SU-DHL-6 (cell line): ENCODE measurements at regions not wholly inside any gene's neighbourhood (a gene's known extent, or its start where the extent isn't known, plus 50 kb on each side); places are given as distances from the start of the nearest gene placed in this dataset.

ENCODE experiments used
- CTCF ChIP-seq: fragments of 200-600 bp; sonication (generic); IDR thresholded peaks from one replicate; pipeline ENCODE4 v1.5.1; 2017; ENCODE audit warnings: antibody characterized with exemption, mild to moderate bottlenecking, low read length, moderate library complexity; ENCODE audit not compliant: insufficient read depth, poor library complexity, severe bottlenecking
- EZH2phosphoT487 ChIP-seq: fragments of 200-600 bp; sonication (generic), shearing (Covaris generic); conservative IDR thresholded peaks from 2 replicates; pipeline ENCODE4 v1.6.1; 2018; ENCODE audit warnings: mild to moderate bottlenecking, antibody characterized with exemption, low read length, moderate library complexity, mixed read lengths

GRCh38 chr2:150669492-150669891, 182.0 kb upstream of the RND3 start:
- no peak for TF ChIP-seq CTCF
- TF ChIP-seq EZH2phosphoT487: no peak
